Vagina (tissue), 2 donors: ENCODE measurements at regions not wholly inside any gene's neighbourhood (a gene's known extent, or its start where the extent isn't known, plus 50 kb on each side); places are given as distances from the start of the nearest gene placed in this dataset.

Experiments
- CTCF ChIP-seq, 3 experiments: fragments of 450-650 bp in 2 of 3; fragments of 200-600 bp in 1 of 3; sonication (generic) in 1 of 3; IDR thresholded peaks; one replicate each; pipeline ENCODE4 v1.5.1; 2017 to 2019; ENCODE audit warnings: antibody characterized with exemption in 3 of 3, mild to moderate bottlenecking in 2 of 3, moderate library complexity in 2 of 3
- POLR2A ChIP-seq, 2 donors: fragments of 450-650 bp; IDR thresholded peaks; one replicate each; pipeline ENCODE4 v1.6.1; 2017; ENCODE audit warnings: antibody characterized with exemption in 2 of 2, mild to moderate bottlenecking in 2 of 2, moderate library complexity in 2 of 2
- POLR2AphosphoS5 ChIP-seq, 2 donors: sonication (generic); formaldehyde crosslinking; IDR thresholded peaks; one replicate each; pipeline ENCODE4 v1.9.0; 2017; ENCODE audit warnings: antibody characterized with exemption in 2 of 2, mild to moderate bottlenecking in 2 of 2, low read depth in 1 of 2; ENCODE audit not compliant: insufficient read depth in 1 of 2

- TF ChIP-seq CTCF (IDR thresholded peaks at IDR 0.05) (no peak), POLR2A (IDR thresholded peaks at IDR 0.05) (no peak), POLR2AphosphoS5 (IDR thresholded peaks at IDR 0.05; ENCODE audit: insufficient read depth in 1 of 2, low read depth in 1 of 2) (no peak)
Measured at GRCh38 chr13:22064854-22065620, 394.2 kb downstream of the FGF9 start.
